Cardiac muscle cell (in vitro differentiated cells and primary cell): ENCODE measurements at regions not wholly inside any gene's neighbourhood (a gene's known extent, or its start where the extent isn't known, plus 50 kb on each side); places are given as distances from the start of the nearest gene placed in this dataset.
A peak's percentile ranks its signal among the peaks of the same experiment; 100 is the strongest.

Source experiments
- DNase-seq, 2 donors: peaks; one replicate each; pipeline versions ENCODE4 v3.0.0 to v3.0.0-alpha.2; 2010 to 2017; ENCODE audit warnings: low read depth in 1 of 2, low spot score in 1 of 2
- H3K27ac ChIP-seq: fragments of 200-600 bp; sonication (generic); 2 replicates; pipeline ENCODE4 v1.5.1; 2016
- H3K27me3 ChIP-seq: fragments of 200-600 bp; sonication (generic); 2 replicates; pipeline ENCODE4 v1.6.0; 2016; ENCODE audit warnings: control low read depth
- H3K36me3 ChIP-seq: fragments of 200-600 bp; sonication (generic); 2 replicates; pipeline ENCODE4 v1.5.1; 2016; ENCODE audit warnings: control low read depth
- H3K4me1 ChIP-seq: fragments of 200-600 bp; sonication (generic); 2 replicates; pipeline ENCODE4 v1.8.1; 2017; ENCODE audit warnings: low read depth, mild to moderate bottlenecking, mixed run types
- H3K4me3 ChIP-seq: fragments of 200-600 bp; sonication (generic); 2 replicates; pipeline ENCODE4 v1.5.1; 2016; ENCODE audit warnings: mild to moderate bottlenecking
- H3K9me3 ChIP-seq: fragments of 200-600 bp; sonication (generic); 2 replicates; pipeline ENCODE4 v1.5.1; 2017; ENCODE audit warnings: low read depth, mild to moderate bottlenecking, control low read depth
- TF ChIP-seq, protein P1 (sequence below): IDR thresholded peaks from 2 replicates; pipeline ENCODE4 v1.5.1; 2012; ENCODE audit warnings: low read depth, mild to moderate bottlenecking, low read length

GRCh38 chr3:81974751-81975150 lies 213.3 kb upstream of the GBE1 start:
- H3K27ac ChIP-seq: no peak overlapping the region
- no peaks in the 10 kb centered on the region for H3K9me3 ChIP-seq
- no peak for DNase-seq
- no peaks in the 10 kb centered on the region for H3K36me3 ChIP-seq
- TF ChIP-seq, protein P1, sequence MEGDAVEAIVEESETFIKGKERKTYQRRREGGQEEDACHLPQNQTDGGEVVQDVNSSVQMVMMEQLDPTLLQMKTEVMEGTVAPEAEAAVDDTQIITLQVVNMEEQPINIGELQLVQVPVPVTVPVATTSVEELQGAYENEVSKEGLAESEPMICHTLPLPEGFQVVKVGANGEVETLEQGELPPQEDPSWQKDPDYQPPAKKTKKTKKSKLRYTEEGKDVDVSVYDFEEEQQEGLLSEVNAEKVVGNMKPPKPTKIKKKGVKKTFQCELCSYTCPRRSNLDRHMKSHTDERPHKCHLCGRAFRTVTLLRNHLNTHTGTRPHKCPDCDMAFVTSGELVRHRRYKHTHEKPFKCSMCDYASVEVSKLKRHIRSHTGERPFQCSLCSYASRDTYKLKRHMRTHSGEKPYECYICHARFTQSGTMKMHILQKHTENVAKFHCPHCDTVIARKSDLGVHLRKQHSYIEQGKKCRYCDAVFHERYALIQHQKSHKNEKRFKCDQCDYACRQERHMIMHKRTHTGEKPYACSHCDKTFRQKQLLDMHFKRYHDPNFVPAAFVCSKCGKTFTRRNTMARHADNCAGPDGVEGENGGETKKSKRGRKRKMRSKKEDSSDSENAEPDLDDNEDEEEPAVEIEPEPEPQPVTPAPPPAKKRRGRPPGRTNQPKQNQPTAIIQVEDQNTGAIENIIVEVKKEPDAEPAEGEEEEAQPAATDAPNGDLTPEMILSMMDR: no peak
- no peaks in the 10 kb centered on the region for H3K27me3 ChIP-seq
- H3K4me1 ChIP-seq: no peaks in the 10 kb centered on the region
- H3K4me3 ChIP-seq: no peak overlapping the region

DNA sequence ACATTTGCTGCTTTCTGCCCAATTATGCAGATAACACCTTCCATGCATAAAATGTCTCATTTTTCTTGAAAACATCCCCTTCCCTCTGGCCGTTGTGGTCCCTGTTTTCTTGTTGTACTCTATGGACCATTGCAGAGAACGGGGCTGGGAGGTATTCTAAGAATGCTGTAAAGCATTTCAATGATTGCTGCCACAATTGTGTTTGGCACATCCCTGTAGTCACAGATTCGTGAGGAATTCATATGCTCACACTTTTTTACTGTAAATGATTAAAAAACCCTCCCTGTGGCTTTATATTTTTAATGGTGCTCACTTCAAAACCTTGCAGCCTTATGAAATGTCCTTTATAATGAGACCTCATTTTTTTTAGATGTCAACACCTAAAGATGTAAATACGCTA lies 207.2 kb upstream of the GBE1 start:
- Histone ChIP-seq H3K9me3 (no peaks in the 10 kb centered on the region), H3K27ac (no peak overlapping the region), H3K4me1 (peaks cover 8% of the 10 kb centered on the region), H3K4me3 (no peak overlapping the region), H3K27me3 (no peaks in the 10 kb centered on the region), H3K36me3 (no peaks in the 10 kb centered on the region)
- DNase-seq: peak in 1 of 2 donors; percentile 10
- TF ChIP-seq, protein P1: no peak

GRCh38 chr3:81967393-81967792 lies 205.9 kb upstream of the GBE1 start:
- H3K27me3 ChIP-seq: no peaks in the 10 kb centered on the region
- H3K9me3 ChIP-seq: no peaks in the 10 kb centered on the region
- DNase-seq: no peak
- no peak overlapping the region for H3K27ac ChIP-seq
- TF ChIP-seq, protein P1: no peak
- peaks cover 8% of the 10 kb centered on the region for H3K4me1 ChIP-seq
- H3K36me3 ChIP-seq: no peaks in the 10 kb centered on the region
- H3K4me3 ChIP-seq: no peak overlapping the region

DNA sequence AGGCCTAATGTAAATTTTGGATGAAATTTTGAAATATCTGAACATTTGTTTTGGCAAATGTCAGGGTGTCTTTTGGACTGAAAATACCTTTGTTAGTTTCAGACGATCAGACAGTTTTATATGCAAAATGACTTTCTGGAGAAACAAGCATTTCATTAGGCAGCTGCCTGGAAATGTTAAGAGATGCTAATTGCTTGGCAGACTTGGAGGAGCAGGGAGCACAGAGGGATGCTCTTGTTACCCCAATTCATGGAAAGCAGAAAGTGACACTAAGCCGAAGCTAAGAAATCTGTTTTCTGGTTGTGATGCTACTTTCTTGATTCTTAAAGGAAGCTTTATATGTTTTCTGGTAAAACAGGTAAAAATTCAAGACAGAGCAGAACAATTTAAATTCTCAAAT lies 204.3 kb upstream of the GBE1 start:
- H3K4me3 ChIP-seq: no peak overlapping the region

DNA sequence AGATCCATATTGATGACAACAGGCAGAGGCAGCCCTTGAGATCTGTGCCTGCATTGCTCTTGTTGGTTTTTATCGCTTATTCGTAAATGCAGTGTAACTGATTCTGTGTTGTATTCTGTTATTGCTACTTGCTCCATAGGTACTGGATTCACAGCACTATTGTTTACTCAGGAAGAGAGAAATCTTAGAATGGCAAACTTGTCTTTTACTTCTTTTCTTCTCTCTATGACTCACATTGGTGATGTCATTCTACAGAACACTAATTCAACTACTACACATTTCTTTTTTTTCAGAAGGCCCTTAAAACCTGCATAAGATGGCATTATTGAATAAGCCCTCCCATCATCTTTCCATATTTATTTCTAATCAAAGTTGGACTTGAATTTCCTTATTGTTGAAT lies 201.0 kb upstream of the GBE1 start:
- TF ChIP-seq, protein P1: no peak
- DNase-seq: no peak
- no peaks in the 10 kb centered on the region for H3K27me3 ChIP-seq
- H3K9me3 ChIP-seq: no peaks in the 10 kb centered on the region
- H3K36me3 ChIP-seq: no peaks in the 10 kb centered on the region
- no peak overlapping the region for H3K4me3 ChIP-seq
- H3K27ac ChIP-seq: no peak overlapping the region
- peaks cover 8% of the 10 kb centered on the region for H3K4me1 ChIP-seq

More for the DNA sequence above, 204.3 kb upstream of the GBE1 start:
- TF ChIP-seq, protein P1: no peak
- DNase-seq: no peak
- H3K27ac ChIP-seq: no peak overlapping the region
- H3K27me3 ChIP-seq: no peaks in the 10 kb centered on the region
- peaks cover 8% of the 10 kb centered on the region for H3K4me1 ChIP-seq
- no peaks in the 10 kb centered on the region for H3K36me3 ChIP-seq
- H3K9me3 ChIP-seq: no peaks in the 10 kb centered on the region
